HEK293 (cell line): ENCODE measurements at regions not wholly inside any gene's neighbourhood (a gene's known extent, or its start where the extent isn't known, plus 50 kb on each side); places are given as distances from the start of the nearest gene placed in this dataset.
A peak's percentile ranks its signal among the peaks of the same experiment; 100 is the strongest.

Source experiments
- EGR2 ChIP-seq: fragments of 450-650 bp; formaldehyde crosslinking; IDR thresholded peaks from 2 replicates; pipeline ENCODE4 v1.5.1; 2016; ENCODE audit warnings: low read depth, missing biosample characterization, missing genetic modification characterization
- SP7 ChIP-seq: fragments of 450-650 bp; formaldehyde crosslinking; IDR thresholded peaks from 2 replicates; pipeline ENCODE4 v1.5.1; 2016; ENCODE audit warnings: missing biosample characterization, missing genetic modification characterization
- ZBTB1 ChIP-seq: fragments of 450-650 bp; formaldehyde crosslinking; IDR thresholded peaks from 2 replicates; pipeline ENCODE4 v1.5.1; 2016; ENCODE audit warnings: missing biosample characterization, missing genetic modification characterization
- ZBTB21 ChIP-seq: fragments of 450-650 bp; formaldehyde crosslinking; IDR thresholded peaks from 2 replicates; pipeline ENCODE4 v1.5.1; 2017; ENCODE audit warnings: missing biosample characterization, missing genetic modification characterization
- ZEB2 ChIP-seq: fragments of 450-650 bp; formaldehyde crosslinking; IDR thresholded peaks from 2 replicates; pipeline ENCODE4 v1.5.1; 2016; ENCODE audit warnings: missing biosample characterization, missing genetic modification characterization
- ZNF114 ChIP-seq: fragments of 450-650 bp; formaldehyde crosslinking; IDR thresholded peaks from 2 replicates; pipeline ENCODE4 v1.5.0; 2017; ENCODE audit warnings: missing biosample characterization, missing genetic modification characterization
- ZNF146 ChIP-seq: fragments of 450-650 bp; formaldehyde crosslinking; IDR thresholded peaks from 2 replicates; pipeline ENCODE4 v1.5.1; 2016; ENCODE audit warnings: missing biosample characterization, missing genetic modification characterization
- ZNF23 ChIP-seq: fragments of 450-650 bp; formaldehyde crosslinking; IDR thresholded peaks from 2 replicates; pipeline ENCODE4 v1.5.1; 2016; ENCODE audit warnings: missing biosample characterization, missing genetic modification characterization, borderline replicate concordance
- ZNF24 ChIP-seq: fragments of 450-650 bp; formaldehyde crosslinking; IDR thresholded peaks from 2 replicates; pipeline ENCODE4 v1.5.1; 2016; ENCODE audit warnings: missing biosample characterization, missing genetic modification characterization
- ZNF37A ChIP-seq: fragments of 450-650 bp; IDR thresholded peaks from 2 replicates; pipeline ENCODE4 v1.5.1; 2018; ENCODE audit warnings: missing biosample characterization, missing genetic modification characterization
- ZNF416 ChIP-seq: fragments of 450-650 bp; formaldehyde crosslinking; IDR thresholded peaks from 2 replicates; pipeline ENCODE4 v1.5.1; 2016; ENCODE audit warnings: missing biosample characterization, missing genetic modification characterization
- ZNF514 ChIP-seq: fragments of 450-650 bp; formaldehyde crosslinking; IDR thresholded peaks from 2 replicates; pipeline ENCODE4 v1.5.1; 2016; ENCODE audit warnings: missing biosample characterization, missing genetic modification characterization
- ZNF544 ChIP-seq: fragments of 450-650 bp; formaldehyde crosslinking; IDR thresholded peaks from 2 replicates; pipeline ENCODE4 v1.5.0; 2017; ENCODE audit warnings: missing biosample characterization, missing genetic modification characterization
- ZNF623 ChIP-seq: fragments of 450-650 bp; formaldehyde crosslinking; IDR thresholded peaks from 2 replicates; pipeline ENCODE4 v1.5.1; 2016; ENCODE audit warnings: missing biosample characterization, missing genetic modification characterization
- ZNF664 ChIP-seq: fragments of 450-650 bp; formaldehyde crosslinking; IDR thresholded peaks from 2 replicates; pipeline ENCODE4 v1.5.1; 2016; ENCODE audit warnings: missing biosample characterization, missing genetic modification characterization
- ZNF843 ChIP-seq: fragments of 450-650 bp; formaldehyde crosslinking; IDR thresholded peaks from 2 replicates; pipeline ENCODE4 v1.5.1; 2016; ENCODE audit warnings: missing biosample characterization, missing genetic modification characterization
- ZSCAN23 ChIP-seq: fragments of 450-650 bp; formaldehyde crosslinking; IDR thresholded peaks from 2 replicates; pipeline ENCODE4 v1.5.1; 2016; ENCODE audit warnings: missing biosample characterization, missing genetic modification characterization
- TF ChIP-seq, protein P1 (sequence below): fragments of 450-650 bp; formaldehyde crosslinking; IDR thresholded peaks from 2 replicates; pipeline ENCODE4 v1.5.1; 2017; ENCODE audit warnings: missing biosample characterization, missing genetic modification characterization
- TF ChIP-seq, protein P2 (sequence below): fragments of 450-650 bp; IDR thresholded peaks from 2 replicates; pipeline ENCODE4 v1.5.1; 2018; ENCODE audit warnings: missing biosample characterization, missing genetic modification characterization
- TF ChIP-seq, protein P3 (sequence below): fragments of 450-650 bp; formaldehyde crosslinking; IDR thresholded peaks from 2 replicates; pipeline ENCODE4 v1.5.1; 2016; ENCODE audit warnings: missing biosample characterization, missing genetic modification characterization
- TF ChIP-seq, protein P4 (sequence below): fragments of 450-650 bp; formaldehyde crosslinking; conservative IDR thresholded peaks from 2 replicates; pipeline ENCODE4 v1.5.1; 2016; ENCODE audit warnings: low read depth, missing biosample characterization, missing genetic modification characterization
- TF ChIP-seq, protein P5 (sequence below): fragments of 450-650 bp; formaldehyde crosslinking; IDR thresholded peaks from 2 replicates; pipeline ENCODE4 v1.5.1; 2016; ENCODE audit warnings: missing biosample characterization, missing genetic modification characterization, borderline replicate concordance
- TF ChIP-seq, protein P6 (sequence below): fragments of 450-650 bp; formaldehyde crosslinking; IDR thresholded peaks from 2 replicates; pipeline ENCODE4 v1.5.1; 2016; ENCODE audit warnings: missing biosample characterization, missing genetic modification characterization

DNA sequence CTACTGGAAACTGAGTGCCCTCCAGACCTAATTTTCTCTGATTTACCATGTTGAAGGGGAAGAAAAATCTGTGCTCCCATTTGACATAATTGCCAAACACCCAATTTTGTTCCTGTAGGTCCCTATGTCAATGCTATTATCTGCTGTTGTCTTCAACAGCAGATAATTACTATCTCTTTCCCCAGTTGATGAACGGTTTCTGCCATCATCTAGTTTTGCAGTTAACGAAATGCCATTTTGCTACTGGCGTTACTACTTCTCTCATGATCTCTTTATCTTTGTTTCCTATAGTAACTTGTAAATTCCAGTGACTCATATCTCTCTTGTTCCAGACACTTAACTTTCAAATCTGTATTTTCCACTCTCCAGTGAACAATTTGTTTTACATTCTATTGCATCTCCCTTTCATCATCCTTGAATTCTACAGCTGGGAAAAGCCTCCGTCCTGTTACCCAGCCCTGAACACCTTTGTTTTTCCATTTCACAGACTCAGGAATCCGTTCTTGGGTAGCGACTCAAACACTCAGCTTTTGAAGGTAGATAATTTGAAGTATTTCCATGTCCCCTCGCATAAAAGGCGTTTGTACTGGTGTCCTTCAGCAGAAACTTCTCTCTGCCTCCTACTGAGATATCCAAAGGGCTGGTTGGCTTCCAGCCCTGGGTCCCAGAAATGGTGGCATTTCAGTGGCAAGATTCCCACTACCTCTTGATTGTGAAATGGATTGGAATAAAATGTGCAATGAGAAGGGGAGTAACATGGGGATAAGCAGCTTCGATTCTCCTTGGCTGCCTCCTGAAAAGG, 111.7 kb downstream of the FOXB1 start (continued):
- TF ChIP-seq, protein P1, sequence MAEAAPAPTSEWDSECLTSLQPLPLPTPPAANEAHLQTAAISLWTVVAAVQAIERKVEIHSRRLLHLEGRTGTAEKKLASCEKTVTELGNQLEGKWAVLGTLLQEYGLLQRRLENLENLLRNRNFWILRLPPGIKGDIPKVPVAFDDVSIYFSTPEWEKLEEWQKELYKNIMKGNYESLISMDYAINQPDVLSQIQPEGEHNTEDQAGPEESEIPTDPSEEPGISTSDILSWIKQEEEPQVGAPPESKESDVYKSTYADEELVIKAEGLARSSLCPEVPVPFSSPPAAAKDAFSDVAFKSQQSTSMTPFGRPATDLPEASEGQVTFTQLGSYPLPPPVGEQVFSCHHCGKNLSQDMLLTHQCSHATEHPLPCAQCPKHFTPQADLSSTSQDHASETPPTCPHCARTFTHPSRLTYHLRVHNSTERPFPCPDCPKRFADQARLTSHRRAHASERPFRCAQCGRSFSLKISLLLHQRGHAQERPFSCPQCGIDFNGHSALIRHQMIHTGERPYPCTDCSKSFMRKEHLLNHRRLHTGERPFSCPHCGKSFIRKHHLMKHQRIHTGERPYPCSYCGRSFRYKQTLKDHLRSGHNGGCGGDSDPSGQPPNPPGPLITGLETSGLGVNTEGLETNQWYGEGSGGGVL (tag by site-specific recombination) = peak; percentile 51
- TF ChIP-seq SP7 (tag by site-specific recombination) (peak; percentile 96), ZNF416 (tag by site-specific recombination) (no peak), ZBTB21 (tag by site-specific recombination) (peak; percentile 30; the same call in 1 of the 2 replicates), ZNF623 (tag by site-specific recombination) (no peak), ZEB2 (tag by site-specific recombination) (peak; percentile 91), EGR2 (tag by site-specific recombination) (no peak), ZNF37A (tag by site-specific recombination) (no peak), ZNF514 (tag by site-specific recombination) (no peak), ZSCAN23 (tag by site-specific recombination) (no peak), ZNF114 (tag by site-specific recombination) (no peak), ZNF24 (tag by site-specific recombination) (peak; percentile 88), ZNF23 (no peak), ZNF664 (tag by site-specific recombination) (no peak), ZBTB1 (tag by site-specific recombination) (no peak), ZNF544 (no peak), ZNF843 (tag by site-specific recombination) (peak; percentile 72), ZNF146 (tag by site-specific recombination) (no peak)
- TF ChIP-seq, protein P2, sequence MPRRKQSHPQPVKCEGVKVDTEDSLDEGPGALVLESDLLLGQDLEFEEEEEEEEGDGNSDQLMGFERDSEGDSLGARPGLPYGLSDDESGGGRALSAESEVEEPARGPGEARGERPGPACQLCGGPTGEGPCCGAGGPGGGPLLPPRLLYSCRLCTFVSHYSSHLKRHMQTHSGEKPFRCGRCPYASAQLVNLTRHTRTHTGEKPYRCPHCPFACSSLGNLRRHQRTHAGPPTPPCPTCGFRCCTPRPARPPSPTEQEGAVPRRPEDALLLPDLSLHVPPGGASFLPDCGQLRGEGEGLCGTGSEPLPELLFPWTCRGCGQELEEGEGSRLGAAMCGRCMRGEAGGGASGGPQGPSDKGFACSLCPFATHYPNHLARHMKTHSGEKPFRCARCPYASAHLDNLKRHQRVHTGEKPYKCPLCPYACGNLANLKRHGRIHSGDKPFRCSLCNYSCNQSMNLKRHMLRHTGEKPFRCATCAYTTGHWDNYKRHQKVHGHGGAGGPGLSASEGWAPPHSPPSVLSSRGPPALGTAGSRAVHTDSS = no peak
- TF ChIP-seq, protein P3, sequence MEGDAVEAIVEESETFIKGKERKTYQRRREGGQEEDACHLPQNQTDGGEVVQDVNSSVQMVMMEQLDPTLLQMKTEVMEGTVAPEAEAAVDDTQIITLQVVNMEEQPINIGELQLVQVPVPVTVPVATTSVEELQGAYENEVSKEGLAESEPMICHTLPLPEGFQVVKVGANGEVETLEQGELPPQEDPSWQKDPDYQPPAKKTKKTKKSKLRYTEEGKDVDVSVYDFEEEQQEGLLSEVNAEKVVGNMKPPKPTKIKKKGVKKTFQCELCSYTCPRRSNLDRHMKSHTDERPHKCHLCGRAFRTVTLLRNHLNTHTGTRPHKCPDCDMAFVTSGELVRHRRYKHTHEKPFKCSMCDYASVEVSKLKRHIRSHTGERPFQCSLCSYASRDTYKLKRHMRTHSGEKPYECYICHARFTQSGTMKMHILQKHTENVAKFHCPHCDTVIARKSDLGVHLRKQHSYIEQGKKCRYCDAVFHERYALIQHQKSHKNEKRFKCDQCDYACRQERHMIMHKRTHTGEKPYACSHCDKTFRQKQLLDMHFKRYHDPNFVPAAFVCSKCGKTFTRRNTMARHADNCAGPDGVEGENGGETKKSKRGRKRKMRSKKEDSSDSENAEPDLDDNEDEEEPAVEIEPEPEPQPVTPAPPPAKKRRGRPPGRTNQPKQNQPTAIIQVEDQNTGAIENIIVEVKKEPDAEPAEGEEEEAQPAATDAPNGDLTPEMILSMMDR (tag by site-specific recombination) = no peak
- TF ChIP-seq, protein P4, sequence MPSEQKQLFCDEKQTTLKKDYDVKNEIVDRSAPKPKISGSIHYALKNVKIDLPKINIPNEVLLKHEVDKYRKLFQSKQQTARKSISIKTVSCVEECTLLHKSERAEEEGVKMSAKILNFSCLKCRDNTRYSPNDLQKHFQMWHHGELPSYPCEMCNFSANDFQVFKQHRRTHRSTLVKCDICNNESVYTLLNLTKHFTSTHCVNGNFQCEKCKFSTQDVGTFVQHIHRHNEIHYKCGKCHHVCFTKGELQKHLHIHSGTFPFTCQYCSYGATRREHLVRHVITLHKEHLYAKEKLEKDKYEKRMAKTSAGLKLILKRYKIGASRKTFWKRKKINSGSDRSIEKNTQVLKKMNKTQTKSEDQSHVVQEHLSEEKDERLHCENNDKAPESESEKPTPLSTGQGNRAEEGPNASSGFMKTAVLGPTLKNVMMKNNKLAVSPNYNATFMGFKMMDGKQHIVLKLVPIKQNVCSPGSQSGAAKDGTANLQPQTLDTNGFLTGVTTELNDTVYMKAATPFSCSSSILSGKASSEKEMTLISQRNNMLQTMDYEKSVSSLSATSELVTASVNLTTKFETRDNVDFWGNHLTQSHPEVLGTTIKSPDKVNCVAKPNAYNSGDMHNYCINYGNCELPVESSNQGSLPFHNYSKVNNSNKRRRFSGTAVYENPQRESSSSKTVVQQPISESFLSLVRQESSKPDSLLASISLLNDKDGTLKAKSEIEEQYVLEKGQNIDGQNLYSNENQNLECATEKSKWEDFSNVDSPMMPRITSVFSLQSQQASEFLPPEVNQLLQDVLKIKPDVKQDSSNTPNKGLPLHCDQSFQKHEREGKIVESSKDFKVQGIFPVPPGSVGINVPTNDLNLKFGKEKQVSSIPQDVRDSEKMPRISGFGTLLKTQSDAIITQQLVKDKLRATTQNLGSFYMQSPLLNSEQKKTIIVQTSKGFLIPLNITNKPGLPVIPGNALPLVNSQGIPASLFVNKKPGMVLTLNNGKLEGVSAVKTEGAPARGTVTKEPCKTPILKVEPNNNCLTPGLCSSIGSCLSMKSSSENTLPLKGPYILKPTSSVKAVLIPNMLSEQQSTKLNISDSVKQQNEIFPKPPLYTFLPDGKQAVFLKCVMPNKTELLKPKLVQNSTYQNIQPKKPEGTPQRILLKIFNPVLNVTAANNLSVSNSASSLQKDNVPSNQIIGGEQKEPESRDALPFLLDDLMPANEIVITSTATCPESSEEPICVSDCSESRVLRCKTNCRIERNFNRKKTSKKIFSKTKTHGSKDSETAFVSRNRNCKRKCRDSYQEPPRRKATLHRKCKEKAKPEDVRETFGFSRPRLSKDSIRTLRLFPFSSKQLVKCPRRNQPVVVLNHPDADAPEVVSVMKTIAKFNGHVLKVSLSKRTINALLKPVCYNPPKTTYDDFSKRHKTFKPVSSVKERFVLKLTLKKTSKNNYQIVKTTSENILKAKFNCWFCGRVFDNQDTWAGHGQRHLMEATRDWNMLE (tag by site-specific recombination) = 0 out of 2 replicates have a peak, but pooled peaks have one; percentile 41
- TF ChIP-seq, protein P5, sequence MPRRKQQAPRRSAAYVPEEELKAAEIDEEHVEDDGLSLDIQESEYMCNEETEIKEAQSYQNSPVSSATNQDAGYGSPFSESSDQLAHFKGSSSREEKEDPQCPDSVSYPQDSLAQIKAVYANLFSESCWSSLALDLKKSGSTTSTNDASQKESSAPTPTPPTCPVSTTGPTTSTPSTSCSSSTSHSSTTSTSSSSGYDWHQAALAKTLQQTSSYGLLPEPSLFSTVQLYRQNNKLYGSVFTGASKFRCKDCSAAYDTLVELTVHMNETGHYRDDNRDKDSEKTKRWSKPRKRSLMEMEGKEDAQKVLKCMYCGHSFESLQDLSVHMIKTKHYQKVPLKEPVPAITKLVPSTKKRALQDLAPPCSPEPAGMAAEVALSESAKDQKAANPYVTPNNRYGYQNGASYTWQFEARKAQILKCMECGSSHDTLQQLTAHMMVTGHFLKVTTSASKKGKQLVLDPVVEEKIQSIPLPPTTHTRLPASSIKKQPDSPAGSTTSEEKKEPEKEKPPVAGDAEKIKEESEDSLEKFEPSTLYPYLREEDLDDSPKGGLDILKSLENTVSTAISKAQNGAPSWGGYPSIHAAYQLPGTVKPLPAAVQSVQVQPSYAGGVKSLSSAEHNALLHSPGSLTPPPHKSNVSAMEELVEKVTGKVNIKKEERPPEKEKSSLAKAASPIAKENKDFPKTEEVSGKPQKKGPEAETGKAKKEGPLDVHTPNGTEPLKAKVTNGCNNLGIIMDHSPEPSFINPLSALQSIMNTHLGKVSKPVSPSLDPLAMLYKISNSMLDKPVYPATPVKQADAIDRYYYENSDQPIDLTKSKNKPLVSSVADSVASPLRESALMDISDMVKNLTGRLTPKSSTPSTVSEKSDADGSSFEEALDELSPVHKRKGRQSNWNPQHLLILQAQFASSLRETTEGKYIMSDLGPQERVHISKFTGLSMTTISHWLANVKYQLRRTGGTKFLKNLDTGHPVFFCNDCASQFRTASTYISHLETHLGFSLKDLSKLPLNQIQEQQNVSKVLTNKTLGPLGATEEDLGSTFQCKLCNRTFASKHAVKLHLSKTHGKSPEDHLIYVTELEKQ (tag by site-specific recombination) = peak; percentile 49; the same call in 1 of the 2 replicates
- TF ChIP-seq, protein P6, sequence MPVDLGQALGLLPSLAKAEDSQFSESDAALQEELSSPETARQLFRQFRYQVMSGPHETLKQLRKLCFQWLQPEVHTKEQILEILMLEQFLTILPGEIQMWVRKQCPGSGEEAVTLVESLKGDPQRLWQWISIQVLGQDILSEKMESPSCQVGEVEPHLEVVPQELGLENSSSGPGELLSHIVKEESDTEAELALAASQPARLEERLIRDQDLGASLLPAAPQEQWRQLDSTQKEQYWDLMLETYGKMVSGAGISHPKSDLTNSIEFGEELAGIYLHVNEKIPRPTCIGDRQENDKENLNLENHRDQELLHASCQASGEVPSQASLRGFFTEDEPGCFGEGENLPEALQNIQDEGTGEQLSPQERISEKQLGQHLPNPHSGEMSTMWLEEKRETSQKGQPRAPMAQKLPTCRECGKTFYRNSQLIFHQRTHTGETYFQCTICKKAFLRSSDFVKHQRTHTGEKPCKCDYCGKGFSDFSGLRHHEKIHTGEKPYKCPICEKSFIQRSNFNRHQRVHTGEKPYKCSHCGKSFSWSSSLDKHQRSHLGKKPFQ (tag by site-specific recombination) = no peak
